ENCODE measurements at regions not wholly inside any gene's neighbourhood (a gene's known extent, or its start where the extent isn't known, plus 50 kb on each side); places are given as distances from the start of the nearest gene placed in this dataset.

DNA sequence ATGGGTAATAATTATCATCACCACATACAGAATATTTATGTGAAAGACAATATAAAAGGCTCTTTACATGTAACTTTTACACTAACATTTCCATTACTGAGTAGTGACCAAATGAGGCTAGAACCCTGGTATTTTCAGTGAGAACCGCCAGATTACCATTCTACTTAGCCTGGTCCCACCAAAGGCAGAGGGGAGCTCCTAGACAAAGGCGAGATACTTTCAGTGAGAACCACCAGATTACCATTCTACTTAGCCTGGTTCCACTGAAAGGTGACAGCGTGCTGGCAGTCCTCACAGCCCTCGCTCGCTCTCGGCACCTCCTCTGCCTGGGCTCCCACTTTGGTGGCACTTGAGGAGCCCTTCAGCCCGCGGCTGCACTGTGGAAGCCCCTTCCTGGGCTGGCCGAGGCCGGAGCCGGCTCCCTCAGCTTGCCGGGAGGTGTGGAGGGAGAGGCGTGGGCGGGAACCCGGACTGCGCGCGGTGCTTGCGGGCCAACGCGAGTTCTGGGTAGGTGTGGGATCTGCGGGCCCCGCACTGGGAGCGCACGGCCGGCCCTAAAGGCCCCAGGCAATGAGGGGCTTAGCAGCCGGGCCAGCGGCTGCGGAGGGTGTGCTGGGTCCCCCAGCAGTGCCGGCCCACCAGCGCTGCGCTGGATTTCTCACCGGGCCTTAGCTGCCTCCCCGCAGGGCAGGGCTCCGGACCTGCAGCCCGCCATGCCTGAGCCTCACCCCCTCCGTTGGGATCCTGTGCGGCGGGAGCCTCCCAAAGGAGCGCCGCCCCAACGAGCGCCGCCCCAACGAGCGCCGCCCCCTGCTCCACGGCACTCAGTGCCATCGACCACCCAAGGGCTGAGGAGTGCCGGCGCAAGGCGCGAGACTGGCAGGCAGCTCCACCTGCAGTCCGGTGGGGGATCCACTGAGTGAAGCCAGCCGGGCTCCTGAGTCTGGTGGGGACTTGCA, 1276.1 kb downstream of the PCDH7 start:
- H3K4me3 ChIP-seq (ENCODE audit: low read depth, low read length) = no peak overlapping the region
- no peaks in the 10 kb centered on the region for H3K79me2 ChIP-seq
- no peaks in the 10 kb centered on the region for H3K4me1 ChIP-seq
- H3K9ac ChIP-seq = no peak overlapping the region
- H3K4me2 ChIP-seq (ENCODE audit: low read length) = no peak overlapping the region
- no peaks in the 10 kb centered on the region for H3K36me3 ChIP-seq (ENCODE audit: control insufficient read depth, insufficient read depth, low read length)
- no peaks in the 10 kb centered on the region for H3K9me3 ChIP-seq (ENCODE audit: control insufficient read depth, low read length)
- H2AFZ ChIP-seq = no peak overlapping the region
- TF ChIP-seq, protein P1, sequence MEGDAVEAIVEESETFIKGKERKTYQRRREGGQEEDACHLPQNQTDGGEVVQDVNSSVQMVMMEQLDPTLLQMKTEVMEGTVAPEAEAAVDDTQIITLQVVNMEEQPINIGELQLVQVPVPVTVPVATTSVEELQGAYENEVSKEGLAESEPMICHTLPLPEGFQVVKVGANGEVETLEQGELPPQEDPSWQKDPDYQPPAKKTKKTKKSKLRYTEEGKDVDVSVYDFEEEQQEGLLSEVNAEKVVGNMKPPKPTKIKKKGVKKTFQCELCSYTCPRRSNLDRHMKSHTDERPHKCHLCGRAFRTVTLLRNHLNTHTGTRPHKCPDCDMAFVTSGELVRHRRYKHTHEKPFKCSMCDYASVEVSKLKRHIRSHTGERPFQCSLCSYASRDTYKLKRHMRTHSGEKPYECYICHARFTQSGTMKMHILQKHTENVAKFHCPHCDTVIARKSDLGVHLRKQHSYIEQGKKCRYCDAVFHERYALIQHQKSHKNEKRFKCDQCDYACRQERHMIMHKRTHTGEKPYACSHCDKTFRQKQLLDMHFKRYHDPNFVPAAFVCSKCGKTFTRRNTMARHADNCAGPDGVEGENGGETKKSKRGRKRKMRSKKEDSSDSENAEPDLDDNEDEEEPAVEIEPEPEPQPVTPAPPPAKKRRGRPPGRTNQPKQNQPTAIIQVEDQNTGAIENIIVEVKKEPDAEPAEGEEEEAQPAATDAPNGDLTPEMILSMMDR (IDR thresholded peaks at IDR 0.05) = no peak
- H3K27me3 ChIP-seq (ENCODE audit: control insufficient read depth, insufficient read depth, low read length) = no peaks in the 10 kb centered on the region
- no peak overlapping the region for H3K27ac ChIP-seq

DNA sequence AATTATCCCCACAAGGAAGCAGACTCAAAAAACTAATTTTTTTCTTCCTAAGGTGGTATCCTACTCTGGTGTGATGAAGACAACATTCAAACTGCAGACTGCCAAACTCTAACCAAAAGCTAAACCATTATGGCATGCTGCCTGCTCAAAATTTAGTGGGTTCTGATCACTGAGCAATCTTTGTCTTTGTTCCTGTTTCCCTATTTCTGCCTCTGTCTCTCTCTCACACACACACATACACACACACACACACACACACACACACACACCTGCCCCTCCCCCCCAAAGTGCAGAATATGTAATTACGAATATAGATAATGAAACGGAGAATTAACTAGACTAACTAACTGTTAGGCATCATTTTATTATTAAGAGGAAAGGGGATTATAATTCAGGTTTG, 1278.6 kb downstream of the PCDH7 start:
- TF ChIP-seq, protein P1 (IDR thresholded peaks at IDR 0.05) = no peak
- no peaks in the 10 kb centered on the region for H3K27me3 ChIP-seq (ENCODE audit: control insufficient read depth, insufficient read depth, low read length)
- H3K9ac ChIP-seq = no peak overlapping the region
- H3K36me3 ChIP-seq (ENCODE audit: control insufficient read depth, insufficient read depth, low read length) = no peaks in the 10 kb centered on the region
- H3K27ac ChIP-seq = no peak overlapping the region
- no peak overlapping the region for H2AFZ ChIP-seq
- no peaks in the 10 kb centered on the region for H3K79me2 ChIP-seq
- no peak overlapping the region for H3K4me2 ChIP-seq (ENCODE audit: low read length)
- no peaks in the 10 kb centered on the region for H3K4me1 ChIP-seq
- no peak overlapping the region for H3K4me3 ChIP-seq (ENCODE audit: low read depth, low read length)
- no peaks in the 10 kb centered on the region for H3K9me3 ChIP-seq (ENCODE audit: control insufficient read depth, low read length)

DNA sequence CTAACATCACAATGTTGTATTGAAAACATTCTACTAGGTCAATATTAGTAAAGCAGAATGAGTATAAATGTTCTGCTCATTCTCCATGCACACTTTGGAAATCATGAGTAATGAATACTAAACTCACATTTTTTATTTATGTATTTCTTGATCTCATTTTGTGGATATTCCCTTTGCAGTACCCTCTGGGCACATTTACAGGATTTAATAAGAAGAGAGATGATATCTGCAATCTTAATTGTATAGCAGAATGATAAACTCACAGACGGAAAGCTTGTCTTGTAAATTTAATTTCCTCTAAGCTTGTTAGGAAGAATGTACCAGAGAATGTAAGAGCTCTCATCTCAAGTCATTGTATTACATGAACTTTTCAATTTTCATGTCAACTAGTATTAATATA, 1279.7 kb downstream of the PCDH7 start:
- no peak overlapping the region for H3K27ac ChIP-seq
- no peak overlapping the region for H3K4me2 ChIP-seq (ENCODE audit: low read length)
- TF ChIP-seq, protein P1 (IDR thresholded peaks at IDR 0.05) = no peak
- no peaks in the 10 kb centered on the region for H3K4me1 ChIP-seq
- H3K9ac ChIP-seq = no peak overlapping the region
- H2AFZ ChIP-seq = no peak overlapping the region
- H3K27me3 ChIP-seq (ENCODE audit: control insufficient read depth, insufficient read depth, low read length) = no peaks in the 10 kb centered on the region
- no peaks in the 10 kb centered on the region for H3K36me3 ChIP-seq (ENCODE audit: control insufficient read depth, insufficient read depth, low read length)
- no peak overlapping the region for H3K4me3 ChIP-seq (ENCODE audit: low read depth, low read length)
- H3K79me2 ChIP-seq = no peaks in the 10 kb centered on the region
- no peaks in the 10 kb centered on the region for H3K9me3 ChIP-seq (ENCODE audit: control insufficient read depth, low read length)

DNA sequence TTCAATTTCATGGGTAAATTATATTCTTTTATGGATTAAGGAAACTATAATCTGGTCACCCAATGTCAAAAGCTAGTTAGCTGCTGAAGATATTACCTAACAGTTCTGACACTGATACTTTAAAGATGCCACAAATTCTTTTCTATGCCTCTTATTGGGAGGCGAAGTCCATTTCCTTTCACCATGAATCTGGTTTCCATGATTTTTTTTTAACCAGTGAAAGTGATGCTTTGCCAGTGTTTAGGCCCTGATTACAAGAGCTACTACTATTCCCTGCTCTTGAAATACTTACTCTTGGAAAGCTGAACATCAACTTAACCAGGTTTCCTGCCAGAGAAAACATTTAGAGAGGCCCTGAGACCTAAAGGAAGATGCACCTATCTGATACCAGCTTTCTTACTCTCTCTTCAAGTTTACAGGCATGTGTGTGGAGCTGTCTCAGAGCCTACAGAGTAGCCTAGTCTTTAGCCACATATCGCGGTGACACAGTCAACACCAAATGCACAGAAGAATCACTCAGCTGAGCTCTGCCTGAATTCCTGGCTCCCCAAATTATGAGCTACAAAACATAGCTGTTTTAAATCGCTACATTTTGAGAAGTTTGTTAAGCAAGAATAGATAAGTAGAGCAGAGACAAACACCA, 1280.8 kb downstream of the PCDH7 start:
- H3K9ac ChIP-seq = no peak overlapping the region

More for the DNA sequence above, 1280.8 kb downstream of the PCDH7 start:
- TF ChIP-seq, protein P1 (IDR thresholded peaks at IDR 0.05) = no peak
- Histone ChIP-seq H3K4me2 (ENCODE audit: low read length) (no peak overlapping the region), H3K4me1 (no peaks in the 10 kb centered on the region), H3K79me2 (no peaks in the 10 kb centered on the region), H3K9me3 (ENCODE audit: control insufficient read depth, low read length) (no peaks in the 10 kb centered on the region), H2AFZ (no peak overlapping the region), H3K27me3 (ENCODE audit: control insufficient read depth, insufficient read depth, low read length) (no peaks in the 10 kb centered on the region), H3K36me3 (ENCODE audit: control insufficient read depth, insufficient read depth, low read length) (no peaks in the 10 kb centered on the region), H3K27ac (no peak overlapping the region), H3K4me3 (ENCODE audit: low read depth, low read length) (no peak overlapping the region)
